ENCODE measurements at regions not wholly inside any gene's neighbourhood (a gene's known extent, or its start where the extent isn't known, plus 50 kb on each side); places are given as distances from the start of the nearest gene placed in this dataset.

DNA sequence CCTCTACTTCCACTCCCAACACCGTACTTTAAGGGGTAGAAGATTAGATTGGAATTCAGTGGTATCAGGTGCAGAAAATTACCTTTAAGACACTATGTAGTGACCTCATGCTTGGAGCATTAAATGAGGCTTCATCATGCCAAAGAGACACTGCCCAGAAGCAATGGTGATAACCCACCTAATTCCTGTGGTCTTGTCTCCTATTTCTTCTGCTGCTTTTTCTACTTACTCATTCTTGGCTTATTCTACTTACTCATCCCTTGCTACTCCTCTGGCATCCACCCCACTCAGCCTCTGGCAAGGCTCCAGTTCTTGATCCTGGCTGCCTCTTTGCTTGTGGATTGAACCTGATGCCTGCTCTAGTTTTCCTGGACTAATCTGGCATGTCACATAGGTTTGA, 62.3 kb upstream of the ADAMTS3 start:
- Histone ChIP-seq H3K4me3 (replicated peaks; ENCODE audit: insufficient read depth, low read length) (no peak overlapping the region), H3K27ac (replicated peaks) (no peak overlapping the region), H3K27me3 (ENCODE audit: insufficient read depth, poor library complexity, severe bottlenecking) (no peaks in the 10 kb centered on the region)
- no peak for DNase-seq (ENCODE audit: low read depth in 1 of 2, low spot score in 1 of 2)
- TF ChIP-seq POLR2AphosphoS5 (IDR thresholded peaks at IDR 0.05; ENCODE audit: low read depth) (no peak), SPI1 (IDR thresholded peaks at IDR 0.05; ENCODE audit: borderline replicate concordance, low read depth) (no peak), GABPA (IDR thresholded peaks at IDR 0.05; ENCODE audit: low read depth) (no peak)
- TF ChIP-seq, protein P1, sequence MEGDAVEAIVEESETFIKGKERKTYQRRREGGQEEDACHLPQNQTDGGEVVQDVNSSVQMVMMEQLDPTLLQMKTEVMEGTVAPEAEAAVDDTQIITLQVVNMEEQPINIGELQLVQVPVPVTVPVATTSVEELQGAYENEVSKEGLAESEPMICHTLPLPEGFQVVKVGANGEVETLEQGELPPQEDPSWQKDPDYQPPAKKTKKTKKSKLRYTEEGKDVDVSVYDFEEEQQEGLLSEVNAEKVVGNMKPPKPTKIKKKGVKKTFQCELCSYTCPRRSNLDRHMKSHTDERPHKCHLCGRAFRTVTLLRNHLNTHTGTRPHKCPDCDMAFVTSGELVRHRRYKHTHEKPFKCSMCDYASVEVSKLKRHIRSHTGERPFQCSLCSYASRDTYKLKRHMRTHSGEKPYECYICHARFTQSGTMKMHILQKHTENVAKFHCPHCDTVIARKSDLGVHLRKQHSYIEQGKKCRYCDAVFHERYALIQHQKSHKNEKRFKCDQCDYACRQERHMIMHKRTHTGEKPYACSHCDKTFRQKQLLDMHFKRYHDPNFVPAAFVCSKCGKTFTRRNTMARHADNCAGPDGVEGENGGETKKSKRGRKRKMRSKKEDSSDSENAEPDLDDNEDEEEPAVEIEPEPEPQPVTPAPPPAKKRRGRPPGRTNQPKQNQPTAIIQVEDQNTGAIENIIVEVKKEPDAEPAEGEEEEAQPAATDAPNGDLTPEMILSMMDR (IDR thresholded peaks at IDR 0.05; ENCODE audit: insufficient read depth, low read length) = no peak
- TF ChIP-seq, protein P2, sequence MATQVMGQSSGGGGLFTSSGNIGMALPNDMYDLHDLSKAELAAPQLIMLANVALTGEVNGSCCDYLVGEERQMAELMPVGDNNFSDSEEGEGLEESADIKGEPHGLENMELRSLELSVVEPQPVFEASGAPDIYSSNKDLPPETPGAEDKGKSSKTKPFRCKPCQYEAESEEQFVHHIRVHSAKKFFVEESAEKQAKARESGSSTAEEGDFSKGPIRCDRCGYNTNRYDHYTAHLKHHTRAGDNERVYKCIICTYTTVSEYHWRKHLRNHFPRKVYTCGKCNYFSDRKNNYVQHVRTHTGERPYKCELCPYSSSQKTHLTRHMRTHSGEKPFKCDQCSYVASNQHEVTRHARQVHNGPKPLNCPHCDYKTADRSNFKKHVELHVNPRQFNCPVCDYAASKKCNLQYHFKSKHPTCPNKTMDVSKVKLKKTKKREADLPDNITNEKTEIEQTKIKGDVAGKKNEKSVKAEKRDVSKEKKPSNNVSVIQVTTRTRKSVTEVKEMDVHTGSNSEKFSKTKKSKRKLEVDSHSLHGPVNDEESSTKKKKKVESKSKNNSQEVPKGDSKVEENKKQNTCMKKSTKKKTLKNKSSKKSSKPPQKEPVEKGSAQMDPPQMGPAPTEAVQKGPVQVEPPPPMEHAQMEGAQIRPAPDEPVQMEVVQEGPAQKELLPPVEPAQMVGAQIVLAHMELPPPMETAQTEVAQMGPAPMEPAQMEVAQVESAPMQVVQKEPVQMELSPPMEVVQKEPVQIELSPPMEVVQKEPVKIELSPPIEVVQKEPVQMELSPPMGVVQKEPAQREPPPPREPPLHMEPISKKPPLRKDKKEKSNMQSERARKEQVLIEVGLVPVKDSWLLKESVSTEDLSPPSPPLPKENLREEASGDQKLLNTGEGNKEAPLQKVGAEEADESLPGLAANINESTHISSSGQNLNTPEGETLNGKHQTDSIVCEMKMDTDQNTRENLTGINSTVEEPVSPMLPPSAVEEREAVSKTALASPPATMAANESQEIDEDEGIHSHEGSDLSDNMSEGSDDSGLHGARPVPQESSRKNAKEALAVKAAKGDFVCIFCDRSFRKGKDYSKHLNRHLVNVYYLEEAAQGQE (IDR thresholded peaks at IDR 0.05; ENCODE audit: insufficient replicate concordance, low read depth) = no peak

GRCh38 chr4:72629540-72629939, 60.5 kb upstream of the ADAMTS3 start:
- no peak overlapping the region for H3K27ac ChIP-seq (replicated peaks)
- H3K4me3 ChIP-seq (replicated peaks; ENCODE audit: insufficient read depth, low read length) = no peak overlapping the region
- DNase-seq (ENCODE audit: low read depth in 1 of 2, low spot score in 1 of 2) = no peak
- H3K27me3 ChIP-seq (ENCODE audit: insufficient read depth, poor library complexity, severe bottlenecking) = no peaks in the 10 kb centered on the region
- no peak for TF ChIP-seq SPI1 (IDR thresholded peaks at IDR 0.05; ENCODE audit: borderline replicate concordance, low read depth)
- TF ChIP-seq POLR2AphosphoS5 (IDR thresholded peaks at IDR 0.05; ENCODE audit: low read depth) = no peak
- TF ChIP-seq, protein P2 (IDR thresholded peaks at IDR 0.05; ENCODE audit: insufficient replicate concordance, low read depth) = no peak
- TF ChIP-seq GABPA (IDR thresholded peaks at IDR 0.05; ENCODE audit: low read depth) = no peak
- TF ChIP-seq, protein P1 (IDR thresholded peaks at IDR 0.05; ENCODE audit: insufficient read depth, low read length) = no peak

DNA sequence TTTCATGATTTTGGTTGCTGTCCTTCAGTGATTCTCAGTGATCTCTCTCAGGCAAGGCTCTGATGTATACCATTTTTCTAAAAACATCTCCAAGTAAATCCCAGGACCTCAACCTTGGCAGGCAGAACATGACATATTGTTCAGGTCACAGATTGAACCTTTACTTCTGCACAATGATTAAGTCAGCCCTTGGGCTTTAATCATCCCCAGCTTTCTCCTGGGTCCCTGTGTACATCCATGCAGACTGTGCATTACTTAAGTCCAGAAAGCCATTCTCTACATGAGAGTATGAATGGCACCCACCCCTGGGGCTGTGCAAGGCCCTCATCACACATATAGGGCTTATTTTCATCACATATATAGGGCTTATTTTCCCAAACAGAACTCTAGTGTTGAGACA, 58.7 kb upstream of the ADAMTS3 start:
- Histone ChIP-seq H3K27me3 (ENCODE audit: insufficient read depth, poor library complexity, severe bottlenecking) (no peaks in the 10 kb centered on the region), H3K27ac (replicated peaks) (no peak overlapping the region), H3K4me3 (replicated peaks; ENCODE audit: insufficient read depth, low read length) (no peak overlapping the region)
- no peak for DNase-seq (ENCODE audit: low read depth in 1 of 2, low spot score in 1 of 2)
- TF ChIP-seq SPI1 (IDR thresholded peaks at IDR 0.05; ENCODE audit: borderline replicate concordance, low read depth) (no peak), POLR2AphosphoS5 (IDR thresholded peaks at IDR 0.05; ENCODE audit: low read depth) (no peak), GABPA (IDR thresholded peaks at IDR 0.05; ENCODE audit: low read depth) (no peak)
- TF ChIP-seq, protein P1 (IDR thresholded peaks at IDR 0.05; ENCODE audit: insufficient read depth, low read length) = no peak
- TF ChIP-seq, protein P2 (IDR thresholded peaks at IDR 0.05; ENCODE audit: insufficient replicate concordance, low read depth) = no peak
